ENCODE measurements at regions not wholly inside any gene's neighbourhood (a gene's known extent, or its start where the extent isn't known, plus 50 kb on each side); places are given as distances from the start of the nearest gene placed in this dataset.

- TF ChIP-seq EZH2 (IDR thresholded peaks at IDR 0.05; ENCODE audit: borderline replicate concordance, low read depth, low read length, poor library complexity, severe bottlenecking): no peak
- TF ChIP-seq CTCF (conservative IDR thresholded peaks at IDR 0.05; ENCODE audit: low read depth, low read length): peak; percentile 23; the same call in 1 of the 2 replicates
Observed at GRCh38 chr2:8133363-8133762, 548.5 kb upstream of the ID2 start.
